ENCODE measurements at regions not wholly inside any gene's neighbourhood (a gene's known extent, or its start where the extent isn't known, plus 50 kb on each side); places are given as distances from the start of the nearest gene placed in this dataset.

DNA sequence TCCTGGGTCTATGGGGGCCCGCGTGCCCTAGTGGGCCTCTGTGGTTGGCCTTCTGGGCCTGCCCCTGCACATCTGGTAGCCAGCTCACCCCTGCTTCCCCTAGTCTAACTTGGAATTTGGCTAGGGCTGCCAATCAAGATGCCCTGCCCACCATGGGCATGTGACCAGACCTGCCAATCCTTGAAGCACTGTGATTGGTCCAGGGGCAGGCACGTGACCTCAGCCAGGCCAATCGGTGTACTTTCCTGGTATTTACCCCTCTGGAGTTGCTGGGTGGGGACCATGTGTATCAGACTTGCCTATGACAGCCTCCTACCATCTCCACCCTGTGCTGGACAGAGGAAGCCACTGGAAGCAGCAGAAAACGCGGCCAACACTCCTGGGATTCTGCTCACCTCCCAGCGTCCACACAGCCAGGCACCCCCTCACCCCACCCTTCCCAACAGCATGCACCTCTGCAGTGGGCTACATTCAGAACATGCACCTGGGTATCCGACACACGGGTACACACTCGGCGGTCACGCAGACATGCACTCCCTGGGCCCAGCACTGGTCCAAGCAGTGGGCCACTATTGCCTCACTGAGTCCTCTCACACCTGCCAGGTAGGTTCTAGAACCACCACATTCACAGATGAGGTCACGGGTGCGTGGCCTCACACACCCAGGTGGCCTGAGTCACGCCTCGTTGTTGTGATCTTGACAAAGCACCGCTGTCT is 96.9 kb downstream of the RBFOX3 start:
- Histone ChIP-seq H3K9me3 (peaks cover 0 to 5% of the 10 kb centered on the region in 2 donors), H3K27me3 (peaks cover 0 to 51% of the 10 kb centered on the region in 2 donors), H3K36me3 (no peaks in the 10 kb centered on the region), H3K4me3 (no peak overlapping the region), H3K27ac (no peak overlapping the region), H3K4me1 (no peaks in the 10 kb centered on the region)
- no peak for DNase-seq (ENCODE audit: low spot score in 2 of 2)
- intact Hi-C loops (cut with DNase I; ENCODE audit: low total_unique reads): no loop called here
- no peak for TF ChIP-seq POLR2A (IDR thresholded peaks at IDR 0.05)
- TF ChIP-seq, protein P1, sequence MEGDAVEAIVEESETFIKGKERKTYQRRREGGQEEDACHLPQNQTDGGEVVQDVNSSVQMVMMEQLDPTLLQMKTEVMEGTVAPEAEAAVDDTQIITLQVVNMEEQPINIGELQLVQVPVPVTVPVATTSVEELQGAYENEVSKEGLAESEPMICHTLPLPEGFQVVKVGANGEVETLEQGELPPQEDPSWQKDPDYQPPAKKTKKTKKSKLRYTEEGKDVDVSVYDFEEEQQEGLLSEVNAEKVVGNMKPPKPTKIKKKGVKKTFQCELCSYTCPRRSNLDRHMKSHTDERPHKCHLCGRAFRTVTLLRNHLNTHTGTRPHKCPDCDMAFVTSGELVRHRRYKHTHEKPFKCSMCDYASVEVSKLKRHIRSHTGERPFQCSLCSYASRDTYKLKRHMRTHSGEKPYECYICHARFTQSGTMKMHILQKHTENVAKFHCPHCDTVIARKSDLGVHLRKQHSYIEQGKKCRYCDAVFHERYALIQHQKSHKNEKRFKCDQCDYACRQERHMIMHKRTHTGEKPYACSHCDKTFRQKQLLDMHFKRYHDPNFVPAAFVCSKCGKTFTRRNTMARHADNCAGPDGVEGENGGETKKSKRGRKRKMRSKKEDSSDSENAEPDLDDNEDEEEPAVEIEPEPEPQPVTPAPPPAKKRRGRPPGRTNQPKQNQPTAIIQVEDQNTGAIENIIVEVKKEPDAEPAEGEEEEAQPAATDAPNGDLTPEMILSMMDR (IDR thresholded peaks at IDR 0.05): no peak
- TF ChIP-seq POLR2AphosphoS5 (IDR thresholded peaks at IDR 0.05): no peak

DNA sequence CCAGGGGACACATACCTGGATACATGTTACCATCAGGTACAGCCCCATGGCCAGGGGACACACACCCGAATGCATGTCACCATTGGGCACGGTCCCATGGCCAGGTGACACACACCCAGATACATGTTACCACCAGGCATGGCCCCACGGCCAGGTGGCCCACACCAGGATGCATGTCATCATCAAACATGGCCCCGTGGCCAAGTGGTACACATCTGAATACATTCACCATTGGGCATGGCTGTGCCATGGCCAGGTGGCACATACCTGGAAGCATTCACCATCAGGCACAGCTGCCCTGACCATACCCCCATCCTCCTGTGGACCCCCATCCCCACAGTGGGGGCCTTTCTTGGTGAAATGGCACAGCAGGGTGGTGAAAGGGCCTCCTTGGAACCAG is 97.6 kb downstream of the RBFOX3 start:
- H3K27me3 ChIP-seq: peaks cover 0 to 51% of the 10 kb centered on the region in 2 donors
- TF ChIP-seq, protein P1 (IDR thresholded peaks at IDR 0.05): no peak
- TF ChIP-seq POLR2A (IDR thresholded peaks at IDR 0.05) (no peak), POLR2AphosphoS5 (IDR thresholded peaks at IDR 0.05) (no peak)
- DNase-seq (ENCODE audit: low spot score in 2 of 2): no peak
- peaks cover 0 to 5% of the 10 kb centered on the region in 2 donors for H3K9me3 ChIP-seq
- no peaks in the 10 kb centered on the region for H3K36me3 ChIP-seq
- intact Hi-C loops (cut with DNase I; ENCODE audit: low total_unique reads): no loop called here
- no peak overlapping the region for H3K27ac ChIP-seq
- H3K4me3 ChIP-seq: no peak overlapping the region
- H3K4me1 ChIP-seq: no peaks in the 10 kb centered on the region

DNA sequence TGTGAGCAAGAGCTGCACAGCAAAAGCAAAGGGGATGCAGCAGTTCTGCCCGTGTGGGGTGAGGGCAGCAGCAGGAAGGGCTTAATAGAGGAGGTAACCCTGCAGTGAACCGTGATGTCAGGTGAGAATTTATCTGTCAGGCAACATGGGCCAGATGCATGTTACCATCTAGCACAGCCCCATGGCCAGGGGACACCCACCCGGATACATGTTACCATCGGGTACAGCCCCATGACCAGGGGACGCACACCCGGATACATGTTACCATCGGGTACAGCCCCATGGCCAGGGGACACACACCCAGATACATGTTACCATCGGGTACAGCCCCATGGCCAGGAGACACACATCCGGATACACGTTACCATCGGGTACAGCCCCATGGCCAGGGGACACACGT is 99.4 kb downstream of the RBFOX3 start:
- no peaks in the 10 kb centered on the region for H3K36me3 ChIP-seq

DNA sequence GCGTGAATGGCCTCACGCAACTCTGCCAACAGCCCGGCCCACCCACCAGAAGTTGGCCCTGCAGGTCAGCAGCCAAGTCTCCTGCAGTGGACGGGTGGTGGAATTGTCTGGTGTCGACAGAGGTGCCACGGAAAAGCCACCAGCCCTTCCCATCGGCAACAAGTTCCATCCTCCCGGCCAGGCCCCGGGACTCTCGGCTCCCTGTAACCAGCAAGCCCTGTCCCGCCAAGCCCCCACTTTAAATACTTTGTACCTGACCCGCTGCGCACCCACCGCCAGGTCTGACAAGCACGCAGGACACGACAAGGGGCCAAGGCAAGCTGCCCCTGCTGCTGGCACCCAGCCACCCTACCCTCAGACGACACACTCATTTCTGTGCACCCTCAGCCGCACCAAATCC is 100.8 kb downstream of the RBFOX3 start:
- no peak for DNase-seq (ENCODE audit: low spot score in 2 of 2)
- H3K4me3 ChIP-seq: no peak overlapping the region
- no peaks in the 10 kb centered on the region for H3K36me3 ChIP-seq
- no peak overlapping the region for H3K27ac ChIP-seq
- TF ChIP-seq POLR2AphosphoS5 (IDR thresholded peaks at IDR 0.05) (no peak), POLR2A (IDR thresholded peaks at IDR 0.05) (no peak)
- TF ChIP-seq, protein P1 (IDR thresholded peaks at IDR 0.05): no peak
- H3K4me1 ChIP-seq: no peaks in the 10 kb centered on the region
- intact Hi-C loops (cut with DNase I; ENCODE audit: low total_unique reads): no loop called here
- peaks cover 0 to 45% of the 10 kb centered on the region in 2 donors for H3K27me3 ChIP-seq
- H3K9me3 ChIP-seq: peaks cover 6 to 12% of the 10 kb centered on the region in 2 donors

More for the DNA sequence above, 99.4 kb downstream of the RBFOX3 start:
- Histone ChIP-seq H3K9me3 (peaks cover 0 to 8% of the 10 kb centered on the region in 2 donors), H3K4me1 (no peaks in the 10 kb centered on the region), H3K27me3 (peaks cover 0 to 51% of the 10 kb centered on the region in 2 donors), H3K4me3 (no peak overlapping the region), H3K27ac (no peak overlapping the region)
- TF ChIP-seq POLR2AphosphoS5 (IDR thresholded peaks at IDR 0.05): no peak
- no peak for TF ChIP-seq POLR2A (IDR thresholded peaks at IDR 0.05)
- TF ChIP-seq, protein P1 (IDR thresholded peaks at IDR 0.05): no peak
- DNase-seq (ENCODE audit: low spot score in 2 of 2): no peak
- intact Hi-C loops (cut with DNase I; ENCODE audit: low total_unique reads): no loop called here

DNA sequence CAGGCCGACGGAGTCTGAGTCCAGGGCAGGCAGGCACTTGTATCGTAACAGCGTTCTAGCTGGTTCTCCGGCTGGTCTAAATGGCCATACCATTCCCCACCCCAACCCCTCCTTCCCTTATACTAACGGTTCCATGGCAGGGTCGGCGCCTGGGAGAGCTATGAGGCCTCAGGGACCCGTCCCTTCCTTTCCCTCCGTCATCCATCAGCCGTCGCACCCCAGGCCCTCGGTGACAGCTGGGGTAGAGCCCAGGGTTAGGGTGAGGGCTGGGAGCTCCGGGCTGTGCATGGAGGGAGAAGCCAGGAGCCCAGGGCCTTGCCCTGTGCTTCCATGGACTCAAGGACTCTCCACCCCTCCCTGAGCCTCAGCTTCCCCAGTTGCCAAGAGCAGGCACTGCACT is 101.4 kb downstream of the RBFOX3 start:
- TF ChIP-seq, protein P1 (IDR thresholded peaks at IDR 0.05): no peak
- TF ChIP-seq POLR2A (IDR thresholded peaks at IDR 0.05): no peak
- H3K27me3 ChIP-seq: peaks cover 0 to 45% of the 10 kb centered on the region in 2 donors
- intact Hi-C loops (cut with DNase I; ENCODE audit: low total_unique reads): no loop called here

More for the DNA sequence above, 101.4 kb downstream of the RBFOX3 start:
- Histone ChIP-seq H3K4me1 (no peaks in the 10 kb centered on the region), H3K36me3 (no peaks in the 10 kb centered on the region), H3K4me3 (no peak overlapping the region), H3K27ac (no peak overlapping the region), H3K9me3 (peaks cover 8 to 12% of the 10 kb centered on the region in 2 donors)
- no peak for DNase-seq (ENCODE audit: low spot score in 2 of 2)

Data from breast epithelium (tissue), 4 donors.